ENCODE measurements at regions not wholly inside any gene's neighbourhood (a gene's known extent, or its start where the extent isn't known, plus 50 kb on each side); places are given as distances from the start of the nearest gene placed in this dataset.

- no peaks in the 10 kb centered on the region for H3K9me3 ChIP-seq
- no peak overlapping the region for H3K4me3 ChIP-seq (ENCODE audit: low read depth in 1 of 2, low read length in 1 of 2)
- no peaks in the 10 kb centered on the region for H3K36me3 ChIP-seq
- H3K27ac ChIP-seq: no peak overlapping the region
- H3K27me3 ChIP-seq: peaks cover 4% of the 10 kb centered on the region
- H3K4me1 ChIP-seq (ENCODE audit: control insufficient read depth in 1 of 2, insufficient read depth in 1 of 2, low read depth in 1 of 2, low read length in 1 of 2): no peaks in the 10 kb centered on the region
- no peak for TF ChIP-seq CTCF (IDR thresholded peaks at IDR 0.05)
These were observed 253.1 kb downstream of the SIPA1L2 start for GRCh38 chr1:232376632-232377493.

- H3K27ac ChIP-seq: no peak overlapping the region
- no peak for TF ChIP-seq CTCF (IDR thresholded peaks at IDR 0.05)
- no peaks in the 10 kb centered on the region for H3K27me3 ChIP-seq
- H3K9me3 ChIP-seq: no peaks in the 10 kb centered on the region
- no peaks in the 10 kb centered on the region for H3K4me1 ChIP-seq (ENCODE audit: control insufficient read depth in 1 of 2, insufficient read depth in 1 of 2, low read depth in 1 of 2, low read length in 1 of 2)
- no peaks in the 10 kb centered on the region for H3K36me3 ChIP-seq
- no peak overlapping the region for H3K4me3 ChIP-seq (ENCODE audit: low read depth in 1 of 2, low read length in 1 of 2)
These were observed 257.0 kb downstream of the SIPA1L2 start for GRCh38 chr1:232372841-232373440.

- H3K27me3 ChIP-seq: no peaks in the 10 kb centered on the region
- no peak overlapping the region for H3K4me3 ChIP-seq (ENCODE audit: low read depth in 1 of 2, low read length in 1 of 2)
- H3K9me3 ChIP-seq: no peaks in the 10 kb centered on the region
- no peak for TF ChIP-seq CTCF (IDR thresholded peaks at IDR 0.05)
- H3K27ac ChIP-seq: no peak overlapping the region
- no peaks in the 10 kb centered on the region for H3K36me3 ChIP-seq
- no peaks in the 10 kb centered on the region for H3K4me1 ChIP-seq (ENCODE audit: control insufficient read depth in 1 of 2, insufficient read depth in 1 of 2, low read depth in 1 of 2, low read length in 1 of 2)
These were observed 257.5 kb downstream of the SIPA1L2 start for GRCh38 chr1:232372431-232372830.

- no peaks in the 10 kb centered on the region for H3K36me3 ChIP-seq
These were observed 260.3 kb downstream of the SIPA1L2 start for GRCh38 chr1:232369451-232370296.

More at GRCh38 chr1:232369451-232370296, 260.3 kb downstream of the SIPA1L2 start:
- Histone ChIP-seq H3K4me3 (ENCODE audit: low read depth in 1 of 2, low read length in 1 of 2) (no peak overlapping the region), H3K4me1 (ENCODE audit: control insufficient read depth in 1 of 2, insufficient read depth in 1 of 2, low read depth in 1 of 2, low read length in 1 of 2) (no peaks in the 10 kb centered on the region), H3K27ac (no peak overlapping the region), H3K27me3 (no peaks in the 10 kb centered on the region), H3K9me3 (no peaks in the 10 kb centered on the region)
- no peak for TF ChIP-seq CTCF (IDR thresholded peaks at IDR 0.05)
